SK-N-SH (cell line): ENCODE measurements at regions not wholly inside any gene's neighbourhood (a gene's known extent, or its start where the extent isn't known, plus 50 kb on each side); places are given as distances from the start of the nearest gene placed in this dataset.

Experiments
- CTCF ChIP-seq: fragments of 200-600 bp; sonication (generic); IDR thresholded peaks from 2 replicates; pipeline ENCODE4 v1.6.1; 2017; ENCODE audit warnings: antibody characterized with exemption, mild to moderate bottlenecking, moderate library complexity
- EP300 ChIP-seq, 2 experiments: IDR thresholded peaks; 2 replicates each; pipeline versions ENCODE4 v1.4.0 to v1.6.1; 2012; ENCODE audit warnings: borderline replicate concordance in 1 of 2, low read depth in 1 of 2, low read length in 1 of 2
- EZH2phosphoT487 ChIP-seq: fragments of 200-600 bp; sonication (generic); IDR thresholded peaks from 2 replicates; pipeline ENCODE4 v1.6.1; 2017; ENCODE audit warnings: low read depth, mixed run types, mild to moderate bottlenecking, antibody characterized with exemption, moderate library complexity, borderline replicate concordance
- MXI1 ChIP-seq: IDR thresholded peaks from 2 replicates; pipeline ENCODE4 v1.6.1; 2012; ENCODE audit warnings: mild to moderate bottlenecking, low read depth, low read length, improper control_type of control experiment
- REST ChIP-seq: IDR thresholded peaks from 2 replicates; pipeline ENCODE4 v1.6.1; 2012; ENCODE audit warnings: mild to moderate bottlenecking, low read depth, low read length, moderate library complexity
- TAF1 ChIP-seq: IDR thresholded peaks from 2 replicates; pipeline ENCODE4 v1.6.1; 2012; ENCODE audit warnings: low read depth, mild to moderate bottlenecking, low read length, moderate library complexity, borderline replicate concordance

- TF ChIP-seq TAF1 = no peak
- no peak for TF ChIP-seq EP300 (IDR thresholded peaks at IDR 0.05; ENCODE audit: borderline replicate concordance in 1 of 2, low read depth in 1 of 2, low read length in 1 of 2)
- TF ChIP-seq CTCF = no peak
- TF ChIP-seq EZH2phosphoT487 = no peak
- no peak for TF ChIP-seq REST
- TF ChIP-seq MXI1 = no peak
Observed at GRCh38 chr15:70328679-70329115, 231.0 kb upstream of the TLE3 start.
